Keratinocyte (primary cell): ENCODE measurements at regions not wholly inside any gene's neighbourhood (a gene's known extent, or its start where the extent isn't known, plus 50 kb on each side); places are given as distances from the start of the nearest gene placed in this dataset.

Experiments
- DNase-seq: peaks from one replicate; pipeline ENCODE4 v3.0.0-alpha.2; 2011; ENCODE audit warnings: low read depth, missing footprints, low spot score
- FAIRE-seq: peaks from 2 replicates; lab custom pipeline; 2011; peaks lifted over from hg19 to GRCh38; lab: Jason Lieb, UNC
- H2AFZ ChIP-seq: 2 replicates; pipeline ENCODE4 v1.6.0; 2012; ENCODE audit warnings: low read length, control low read depth, inconsistent platforms; ENCODE audit not compliant: control insufficient read depth
- H3K27ac ChIP-seq: 2 replicates; pipeline ENCODE4 v1.5.1; 2011; ENCODE audit warnings: low read length; ENCODE audit not compliant: control insufficient read depth, insufficient read depth
- H3K27me3 ChIP-seq: 3 replicates; pipeline ENCODE4 v1.6.0; 2011; ENCODE audit warnings: low read length; ENCODE audit not compliant: control insufficient read depth, insufficient read depth; ENCODE audit errors: extremely low read depth
- H3K36me3 ChIP-seq, 2 experiments: 2 replicates in 1 of 2; 3 replicates in 1 of 2; pipeline ENCODE4 v1.5.1; 2011; ENCODE audit warnings: low read length in 2 of 2, mild to moderate bottlenecking in 1 of 2; ENCODE audit not compliant: control insufficient read depth in 2 of 2, insufficient read depth in 2 of 2; ENCODE audit errors: extremely low read depth in 1 of 2
- H3K4me1 ChIP-seq: 3 replicates; pipeline ENCODE4 v1.5.1; 2011; ENCODE audit warnings: low read length; ENCODE audit not compliant: control insufficient read depth, insufficient read depth; ENCODE audit errors: extremely low read depth
- H3K4me2 ChIP-seq: 3 replicates; pipeline ENCODE4 v1.6.0; 2011; ENCODE audit warnings: low read depth, low read length; ENCODE audit not compliant: control insufficient read depth, insufficient read depth; ENCODE audit errors: extremely low read depth
- H3K4me3 ChIP-seq, 3 experiments: fragments of 200-600 bp in 1 of 3; sonication (generic) in 1 of 3; 2 replicates in 2 of 3; 3 replicates in 1 of 3; pipeline ENCODE4 v1.5.1; 2011 to 2016; ENCODE audit warnings: low read length in 3 of 3, mild to moderate bottlenecking in 3 of 3, control low read depth in 2 of 3, inconsistent platforms in 1 of 3, low read depth in 1 of 3, mixed read lengths in 1 of 3, mixed run types in 1 of 3, moderate library complexity in 1 of 3; ENCODE audit not compliant: control insufficient read depth in 2 of 3, insufficient read depth in 2 of 3; ENCODE audit errors: extremely low read depth in 1 of 3
- H3K79me2 ChIP-seq: 2 replicates; pipeline ENCODE4 v1.6.0; 2012; ENCODE audit warnings: low read length; ENCODE audit not compliant: control insufficient read depth, insufficient read depth
- H3K9ac ChIP-seq: 3 replicates; pipeline ENCODE4 v1.6.0; 2011; ENCODE audit warnings: low read length; ENCODE audit not compliant: control insufficient read depth, insufficient read depth; ENCODE audit errors: extremely low read depth
- H3K9me1 ChIP-seq: 3 replicates; pipeline ENCODE4 v1.6.0; 2011; ENCODE audit warnings: low read length; ENCODE audit not compliant: control insufficient read depth, insufficient read depth; ENCODE audit errors: extremely low read depth
- H3K9me3 ChIP-seq: 2 replicates; pipeline ENCODE4 v1.5.1; 2012; ENCODE audit warnings: low read depth, low read length; ENCODE audit not compliant: control insufficient read depth
- H4K20me1 ChIP-seq: 3 replicates; pipeline ENCODE4 v1.6.0; 2011; ENCODE audit warnings: low read length; ENCODE audit not compliant: control insufficient read depth, insufficient read depth; ENCODE audit errors: extremely low read depth
- CTCF ChIP-seq, 3 experiments: IDR thresholded peaks in 1 of 3; conservative IDR thresholded peaks in 1 of 3; optimal IDR thresholded peaks in 1 of 3; 2 replicates in 2 of 3; 3 replicates in 1 of 3; pipeline versions ENCODE3 to v1.5.1; 2011; ENCODE audit warnings: low read length in 3 of 3, mild to moderate bottlenecking in 3 of 3, moderate library complexity in 2 of 3, control low read depth in 1 of 3, inconsistent platforms in 1 of 3; ENCODE audit not compliant: insufficient read depth in 2 of 3; ENCODE audit errors: extremely low read depth in 1 of 3
- EZH2 ChIP-seq: IDR thresholded peaks from one replicate; pipeline ENCODE4 v1.6.1; 2012; ENCODE audit warnings: inconsistent platforms, mild to moderate bottlenecking, low read length, moderate library complexity
- dilution Hi-C: fragments of 300-500 bp; cut with MboI; formaldehyde crosslinking; loops from one replicate; pipeline ENCODE4 v1.7.0; 2020; ENCODE audit warnings: low sequenced_read_pairs; ENCODE audit not compliant: extremely low pct_ligation_motif_present

- Histone ChIP-seq H3K27ac (no peak overlapping the region), H3K79me2 (no peaks in the 10 kb centered on the region), H3K9me3 (no peaks in the 10 kb centered on the region), H3K4me2 (no peak overlapping the region), H4K20me1 (no peaks in the 10 kb centered on the region), H3K4me1 (no peaks in the 10 kb centered on the region), H3K36me3 (no peaks in the 10 kb centered on the region), H3K9me1 (no peaks in the 10 kb centered on the region), H2AFZ (no peak overlapping the region), H3K4me3 (no peak overlapping the region), H3K27me3 (no peaks in the 10 kb centered on the region), H3K9ac (no peak overlapping the region)
- no peak for TF ChIP-seq CTCF (optimal IDR thresholded peaks at IDR 0.05 in 1 of 3, IDR thresholded peaks at IDR 0.05 in 1 of 3, conservative IDR thresholded peaks at IDR 0.05 in 1 of 3; ENCODE audit: extremely low read depth in 1 of 3, insufficient read depth in 2 of 3, low read length in 3 of 3)
- TF ChIP-seq EZH2 = no peak
- FAIRE-seq (no peak), DNase-seq (no peak)
- dilution Hi-C loops = no loop called here
Measured at GRCh38 chr17:13920413-13920812, 148.9 kb upstream of the COX10 start.

GRCh38 chr17:13921841-13922776, 147.2 kb upstream of the COX10 start:
- Histone ChIP-seq H3K4me3 (no peak overlapping the region), H3K79me2 (no peaks in the 10 kb centered on the region), H3K4me2 (no peak overlapping the region), H4K20me1 (no peaks in the 10 kb centered on the region), H3K9me3 (no peaks in the 10 kb centered on the region), H3K27me3 (no peaks in the 10 kb centered on the region), H3K9ac (no peak overlapping the region), H3K4me1 (no peaks in the 10 kb centered on the region), H2AFZ (no peak overlapping the region), H3K36me3 (no peaks in the 10 kb centered on the region), H3K27ac (no peak overlapping the region), H3K9me1 (no peaks in the 10 kb centered on the region)
- DNase-seq (no peak), FAIRE-seq (no peak)
- dilution Hi-C loops = no loop called here
- TF ChIP-seq EZH2 (no peak), CTCF (optimal IDR thresholded peaks at IDR 0.05 in 1 of 3, IDR thresholded peaks at IDR 0.05 in 1 of 3, conservative IDR thresholded peaks at IDR 0.05 in 1 of 3; ENCODE audit: extremely low read depth in 1 of 3, insufficient read depth in 2 of 3, low read length in 3 of 3) (no peak)
